GM23248 (cell line): ENCODE measurements at regions not wholly inside any gene's neighbourhood (a gene's known extent, or its start where the extent isn't known, plus 50 kb on each side); places are given as distances from the start of the nearest gene placed in this dataset.

Experiments used
- DNase-seq: peaks from one replicate; pipeline ENCODE4 v3.0.0-alpha.2; 2015
- H2AFZ ChIP-seq: fragments of 200-600 bp; sonication (generic); 2 replicates; pipeline ENCODE4 v1.6.1; 2016; ENCODE audit warnings: antibody characterized with exemption
- H3F3A ChIP-seq: fragments of 200-600 bp; sonication (generic); 2 replicates; pipeline ENCODE4 v1.6.1; 2016; ENCODE audit warnings: mild to moderate bottlenecking, antibody characterized with exemption, mixed run types; ENCODE audit not compliant: insufficient read depth
- H3K27ac ChIP-seq: fragments of 200-600 bp; sonication (generic); 2 replicates; pipeline ENCODE4 v1.5.1; 2016; ENCODE audit warnings: mild to moderate bottlenecking
- H3K27me3 ChIP-seq: fragments of 200-600 bp; sonication (generic); replicated peaks from 2 replicates; pipeline ENCODE4 v1.6.1; 2016; ENCODE audit warnings: mild to moderate bottlenecking; ENCODE audit not compliant: insufficient read depth
- H3K36me3 ChIP-seq: fragments of 200-600 bp; sonication (generic); 2 replicates; pipeline ENCODE4 v1.6.1; 2016; ENCODE audit warnings: low read depth, mild to moderate bottlenecking
- H3K4me1 ChIP-seq: fragments of 200-600 bp; sonication (generic); 2 replicates; pipeline ENCODE4 v1.6.1; 2016; ENCODE audit warnings: mild to moderate bottlenecking; ENCODE audit not compliant: insufficient read depth
- H3K4me2 ChIP-seq: fragments of 200-600 bp; sonication (generic); one replicate; pipeline ENCODE4 v1.6.1; 2016; ENCODE audit warnings: mild to moderate bottlenecking; ENCODE audit not compliant: unreplicated experiment
- H3K4me3 ChIP-seq: fragments of 200-600 bp; sonication (generic); 2 replicates; pipeline ENCODE4 v1.5.1; 2016; ENCODE audit warnings: mild to moderate bottlenecking
- H3K79me2 ChIP-seq: fragments of 200-600 bp; sonication (generic); 2 replicates; pipeline ENCODE4 v1.6.1; 2016; ENCODE audit warnings: mild to moderate bottlenecking; ENCODE audit not compliant: insufficient read depth
- H3K9ac ChIP-seq: fragments of 200-600 bp; sonication (generic); 2 replicates; pipeline ENCODE4 v1.6.1; 2016; ENCODE audit warnings: mild to moderate bottlenecking
- H3K9me2 ChIP-seq: fragments of 200-600 bp; sonication (generic); 2 replicates; pipeline ENCODE4 v1.6.1; 2016; ENCODE audit warnings: mixed run types, mild to moderate bottlenecking, moderate library complexity; ENCODE audit not compliant: insufficient read depth
- H3K9me3 ChIP-seq: fragments of 200-600 bp; sonication (generic); one replicate; pipeline ENCODE4 v1.6.1; 2017; ENCODE audit warnings: low read depth
- H4K20me1 ChIP-seq: fragments of 200-600 bp; sonication (generic); 2 replicates; pipeline ENCODE4 v1.6.0; 2016; ENCODE audit not compliant: insufficient read depth
- EZH2 ChIP-seq: fragments of 200-600 bp; sonication (generic); IDR thresholded peaks from 2 replicates; pipeline ENCODE4 v1.6.1; 2018; ENCODE audit warnings: antibody characterized with exemption, mild to moderate bottlenecking; ENCODE audit not compliant: insufficient read depth, poor library complexity, severe bottlenecking
- EZH2phosphoT487 ChIP-seq: fragments of 200-600 bp; sonication (generic); IDR thresholded peaks from 2 replicates; pipeline ENCODE4 v1.6.1; 2018; ENCODE audit warnings: antibody characterized with exemption, moderate library complexity, mild to moderate bottlenecking, low read depth; ENCODE audit not compliant: insufficient read depth
- WGBS, 2 experiments: methylation state at CpG; one replicate each; pipeline ENCODE4 v1.1.6; 2015 to 2017; ENCODE audit warnings: low lambda C conversion rate in 2 of 2, low coverage in 1 of 2; ENCODE audit errors: missing lambda C conversion rate in 2 of 2; 5-methylcytosine and 5-hydroxymethylcytosine counted together
- in situ Hi-C: fragments of 300-500 bp; cut with MboI; formaldehyde crosslinking; loops from 2 replicates; pipeline ENCODE4 v1.15.0; 2020

DNA sequence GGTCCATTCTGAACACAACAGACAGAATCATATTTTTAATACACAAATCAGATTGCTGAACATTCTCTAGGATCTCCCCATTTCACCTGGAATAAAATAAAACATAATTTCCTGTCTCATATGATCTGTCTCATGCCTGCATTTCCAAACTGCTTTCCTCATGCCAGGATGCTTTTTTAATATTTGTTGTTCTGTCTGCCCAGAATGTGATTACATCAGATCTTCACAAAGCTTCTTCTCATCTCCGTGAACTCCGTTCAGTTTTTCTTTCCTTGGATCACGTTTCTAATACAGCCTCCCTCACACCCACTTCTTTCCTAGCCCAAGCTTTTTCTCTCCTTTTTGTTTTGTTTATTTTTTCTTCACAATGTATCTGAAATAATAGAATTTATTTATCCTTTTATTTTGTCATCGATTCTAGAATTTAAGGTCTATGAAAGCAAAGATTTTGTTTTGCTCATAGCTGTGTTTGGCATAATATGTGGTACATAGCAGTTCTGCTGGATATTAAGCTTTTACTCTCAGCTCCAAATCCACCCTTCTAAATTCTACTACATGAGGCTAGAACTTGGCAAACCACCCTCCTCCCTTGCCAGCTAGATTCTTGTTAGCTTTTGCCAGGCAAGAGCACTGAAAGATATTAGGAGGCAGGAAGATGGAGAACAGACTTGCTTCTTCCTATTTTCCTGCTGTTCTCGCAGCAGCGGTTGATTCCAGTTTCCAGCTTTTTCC lies 165.5 kb upstream of the SLIT2 start:
- Histone ChIP-seq H3K9me2 (no peaks in the 10 kb centered on the region), H2AFZ (peak overlapping the region; percentile 95), H3K27ac (peak overlapping the region; percentile 15), H3K9me3 (no peaks in the 10 kb centered on the region), H3K27me3 (no peaks in the 10 kb centered on the region), H3K79me2 (no peaks in the 10 kb centered on the region), H3K4me2 (peak overlapping the region; percentile 83), H3K4me1 (peaks cover 16% of the 10 kb centered on the region), H3K4me3 (peak overlapping the region; percentile 56), H3F3A (no peaks in the 10 kb centered on the region), H3K9ac (peak overlapping the region; percentile 56), H4K20me1 (no peaks in the 10 kb centered on the region), H3K36me3 (no peaks in the 10 kb centered on the region)
- in situ Hi-C loops, result no loop called here
- WGBS, 2 experiments, result 8 to 17% methylated on average over 6 of the region's 6 CpGs
- peak; percentile 49 for DNase-seq
- no peak for TF ChIP-seq EZH2
- no peak for TF ChIP-seq EZH2phosphoT487

DNA sequence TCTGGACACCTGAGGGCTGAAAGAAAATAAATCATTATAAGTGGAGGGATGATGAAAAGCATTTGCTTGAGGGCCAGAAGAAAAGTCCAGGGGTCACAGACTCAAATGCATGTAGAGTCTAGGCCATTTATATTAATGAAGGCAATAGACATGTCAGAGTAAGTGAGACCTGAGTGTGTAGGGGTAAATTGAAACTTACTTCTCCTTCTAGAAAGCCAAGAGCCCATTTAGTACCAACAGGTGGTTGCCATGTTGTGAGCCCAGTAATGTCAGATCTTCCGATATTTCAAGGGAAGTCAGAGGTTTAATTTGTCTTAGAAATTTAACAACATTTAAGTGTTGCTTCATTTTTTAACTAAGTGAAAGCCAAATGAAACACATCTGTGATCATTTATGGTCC lies 166.1 kb upstream of the SLIT2 start:
- H3K27ac ChIP-seq, result 0 out of 2 replicates have a peak overlapping the region, but pooled peaks have one; percentile 15
- peak overlapping the region; percentile 56; the same call in 1 of the 2 replicates for H3K9ac ChIP-seq
- peak overlapping the region; percentile 95 for H2AFZ ChIP-seq
- H3K4me2 ChIP-seq, result peak overlapping the region; percentile 83
- DNase-seq, result no peak
- in situ Hi-C loops, result no loop called here
- TF ChIP-seq EZH2 (no peak), EZH2phosphoT487 (no peak)
- H3K9me2 ChIP-seq, result no peaks in the 10 kb centered on the region
- 29 to 45% methylated on average over 1 of the region's 1 CpG for WGBS, 2 experiments
- peak overlapping the region; percentile 56 for H3K4me3 ChIP-seq
- no peaks in the 10 kb centered on the region for H3K9me3 ChIP-seq
- H3K79me2 ChIP-seq, result no peaks in the 10 kb centered on the region
- peaks cover 16% of the 10 kb centered on the region for H3K4me1 ChIP-seq
- H4K20me1 ChIP-seq, result no peaks in the 10 kb centered on the region
- H3K36me3 ChIP-seq, result no peaks in the 10 kb centered on the region
- H3K27me3 ChIP-seq, result no peaks in the 10 kb centered on the region
- no peaks in the 10 kb centered on the region for H3F3A ChIP-seq

DNA sequence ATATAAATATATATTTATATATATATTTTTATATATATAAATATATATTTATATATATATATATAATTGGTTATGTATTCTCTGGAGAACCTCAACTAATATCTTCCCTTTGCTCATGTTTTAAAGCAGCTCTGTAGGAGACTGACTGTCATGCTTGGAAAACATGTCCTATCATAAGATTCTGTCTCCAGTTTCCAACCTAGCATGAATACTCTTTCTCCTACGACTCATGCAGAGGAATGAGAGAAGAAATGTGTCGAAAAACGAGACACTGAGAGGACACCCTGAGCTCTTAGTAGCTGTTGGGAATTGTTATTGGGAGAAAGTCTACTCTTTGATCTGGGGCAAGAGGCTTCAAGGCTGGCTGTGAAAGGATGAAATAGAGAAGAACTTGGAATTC lies 166.5 kb upstream of the SLIT2 start:
- H3F3A ChIP-seq, result no peaks in the 10 kb centered on the region
- 44 to 51% methylated on average over 3 of the region's 3 CpGs for WGBS, 2 experiments
- no peaks in the 10 kb centered on the region for H3K36me3 ChIP-seq
- TF ChIP-seq EZH2 (no peak), EZH2phosphoT487 (no peak)
- no peak overlapping the region for H3K4me3 ChIP-seq
- H3K9ac ChIP-seq, result no peak overlapping the region
- DNase-seq, result peak; percentile 10
- H3K9me3 ChIP-seq, result no peaks in the 10 kb centered on the region
- H3K4me2 ChIP-seq, result no peak overlapping the region
- no peaks in the 10 kb centered on the region for H3K9me2 ChIP-seq
- no peaks in the 10 kb centered on the region for H3K27me3 ChIP-seq
- H3K4me1 ChIP-seq, result peaks cover 16% of the 10 kb centered on the region
- in situ Hi-C loops, result no loop called here
- no peaks in the 10 kb centered on the region for H4K20me1 ChIP-seq
- no peaks in the 10 kb centered on the region for H3K79me2 ChIP-seq
- no peak overlapping the region for H3K27ac ChIP-seq
- peak overlapping the region; percentile 95; the same call in 1 of the 2 replicates for H2AFZ ChIP-seq

DNA sequence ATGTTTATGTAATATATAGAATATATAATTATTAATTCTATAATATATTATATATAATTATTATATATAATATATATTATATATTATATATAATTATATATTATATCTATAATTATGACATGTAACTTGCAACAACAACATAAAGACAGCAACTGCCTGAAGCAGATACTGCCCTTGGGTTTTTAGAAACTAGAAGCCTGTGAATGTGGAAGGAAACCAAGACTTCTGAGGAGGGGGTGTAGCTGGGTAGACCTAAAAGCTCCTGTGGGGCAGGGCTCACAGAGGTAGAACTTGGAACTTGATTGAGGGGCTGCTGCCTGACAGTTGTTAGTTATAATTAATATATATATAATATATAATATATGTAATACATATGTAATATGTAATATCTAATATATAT lies 167.2 kb upstream of the SLIT2 start:
- Histone ChIP-seq H3K4me2 (no peak overlapping the region), H3K4me3 (no peak overlapping the region), H3K9me2 (no peaks in the 10 kb centered on the region), H4K20me1 (no peaks in the 10 kb centered on the region), H3K4me1 (peaks cover 16% of the 10 kb centered on the region), H3K9ac (no peak overlapping the region), H2AFZ (no peak overlapping the region), H3K27ac (no peak overlapping the region), H3F3A (no peaks in the 10 kb centered on the region), H3K36me3 (no peaks in the 10 kb centered on the region), H3K27me3 (no peaks in the 10 kb centered on the region), H3K9me3 (no peaks in the 10 kb centered on the region), H3K79me2 (no peaks in the 10 kb centered on the region)
- no peak for TF ChIP-seq EZH2phosphoT487
- TF ChIP-seq EZH2, result no peak
- in situ Hi-C loops, result no loop called here
- DNase-seq, result no peak

DNA sequence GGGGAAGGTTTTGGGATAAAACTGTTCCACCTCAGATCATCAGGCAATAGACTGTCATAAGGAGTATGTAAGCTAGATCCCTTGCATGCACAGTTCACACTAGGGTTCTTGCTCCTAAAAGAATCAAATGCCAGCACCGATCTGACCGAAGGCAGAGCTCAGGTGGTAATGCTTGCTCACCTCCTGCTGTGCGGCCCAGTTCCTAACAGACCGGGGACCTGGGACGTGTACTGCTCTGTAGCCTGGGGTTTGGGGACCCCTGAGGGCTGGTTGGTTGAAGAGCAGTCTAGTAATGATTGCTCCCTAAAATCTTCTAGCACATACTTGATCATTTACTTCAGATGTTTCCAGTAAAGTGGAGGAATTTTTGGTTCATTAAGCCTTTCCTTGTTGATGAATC lies 173.1 kb upstream of the SLIT2 start:
- WGBS, 2 experiments, result 82% methylated on average over 5 of the region's 5 CpGs
- H3K36me3 ChIP-seq, result no peaks in the 10 kb centered on the region
- no peaks in the 10 kb centered on the region for H3F3A ChIP-seq
- H3K9me3 ChIP-seq, result no peaks in the 10 kb centered on the region
- H3K4me1 ChIP-seq, result no peaks in the 10 kb centered on the region
- no peaks in the 10 kb centered on the region for H3K9me2 ChIP-seq
- H3K4me3 ChIP-seq, result no peak overlapping the region
- in situ Hi-C loops, result no loop called here
- no peak overlapping the region for H3K27ac ChIP-seq
- DNase-seq, result no peak
- no peak overlapping the region for H3K4me2 ChIP-seq
- no peaks in the 10 kb centered on the region for H4K20me1 ChIP-seq
- H3K27me3 ChIP-seq, result no peaks in the 10 kb centered on the region
- H2AFZ ChIP-seq, result no peak overlapping the region
- TF ChIP-seq EZH2phosphoT487 (no peak), EZH2 (no peak)
- no peaks in the 10 kb centered on the region for H3K79me2 ChIP-seq
- no peak overlapping the region for H3K9ac ChIP-seq
